A673 (cell line): ENCODE measurements at regions not wholly inside any gene's neighbourhood (a gene's known extent, or its start where the extent isn't known, plus 50 kb on each side); places are given as distances from the start of the nearest gene placed in this dataset.

Experiments used
- BruUV-seq: library from RNA; stranded (reverse); fragments of 400-500 nt; replicated peaks from 2 replicates; lab custom pipeline; 2021; lab: Mats Ljungman, UMichigan
- CTCF ChIA-PET: fragments of 300-600 bp; sonication (Branson Sonifier 250); formaldehyde crosslinking; loops from one replicate; lab custom pipeline; 2022; ENCODE audit warnings: antibody characterized with exemption; lab: Charles Lee
- POLR2A ChIA-PET: fragments of 300-600 bp; sonication (Branson Sonifier 250); formaldehyde crosslinking; loops from one replicate; lab custom pipeline; 2022; ENCODE audit warnings: antibody characterized with exemption; ENCODE audit not compliant: low non-redundant PET; lab: Charles Lee
- DNase-seq: peaks from one replicate; pipeline ENCODE4 v3.0.0-alpha.2; 2015; ENCODE audit warnings: low spot score
- H3K27ac ChIP-seq: fragments of 200-600 bp; sonication (generic); 2 replicates; pipeline ENCODE4 v1.5.1; 2016; ENCODE audit warnings: mixed run types, low read depth, mild to moderate bottlenecking, mixed read lengths, antibody characterized with exemption, low read length; ENCODE audit not compliant: poor library complexity, severe bottlenecking
- H3K27me3 ChIP-seq: fragments of 200-600 bp; sonication (generic); replicated peaks from 2 replicates; pipeline ENCODE4 v1.6.1; 2017; ENCODE audit warnings: mixed run types, low read depth, mild to moderate bottlenecking, mixed read lengths, antibody characterized with exemption, low read length; ENCODE audit not compliant: insufficient read depth, poor library complexity
- H3K36me3 ChIP-seq: fragments of 200-600 bp; sonication (generic); 2 replicates; pipeline ENCODE4 v1.6.1; 2016; ENCODE audit warnings: mixed run types, mild to moderate bottlenecking, mixed read lengths, antibody characterized with exemption, low read length; ENCODE audit not compliant: insufficient read depth, poor library complexity, severe bottlenecking
- H3K4me1 ChIP-seq: fragments of 200-600 bp; sonication (generic); 2 replicates; pipeline ENCODE4 v1.6.1; 2017; ENCODE audit warnings: mixed run types, mild to moderate bottlenecking, mixed read lengths, antibody characterized with exemption, low read length; ENCODE audit not compliant: insufficient read depth, poor library complexity, severe bottlenecking
- H3K4me3 ChIP-seq: fragments of 200-600 bp; sonication (generic); 2 replicates; pipeline ENCODE4 v1.5.1; 2016; ENCODE audit warnings: low read depth, mixed run types, mild to moderate bottlenecking, mixed read lengths, low read length; ENCODE audit not compliant: poor library complexity, severe bottlenecking
- H3K9me3 ChIP-seq: fragments of 200-600 bp; sonication (generic); 2 replicates; pipeline ENCODE4 v1.6.1; 2016; ENCODE audit warnings: mixed run types, low read depth, mild to moderate bottlenecking, mixed read lengths, antibody characterized with exemption, low read length; ENCODE audit not compliant: poor library complexity, severe bottlenecking
- EZH2 ChIP-seq: fragments of 200-600 bp; sonication (generic); IDR thresholded peaks from 2 replicates; pipeline ENCODE4 v1.6.1; 2017; ENCODE audit warnings: borderline replicate concordance, low read depth, mild to moderate bottlenecking, mixed read lengths, antibody characterized with exemption, low read length; ENCODE audit not compliant: poor library complexity, severe bottlenecking
- intact Hi-C: fragments of 100-400 bp; cut with micrococcal nuclease; formaldehyde crosslinking; loops from one replicate; pipeline ENCODE4 v1.10.0; 2022; ENCODE audit not compliant: unreplicated experiment
- TF ChIP-seq, protein P1 (sequence below): fragments of 300-800, 200-600 bp; sonication (generic); conservative IDR thresholded peaks from 2 replicates; pipeline ENCODE4 v1.5.1; 2017; ENCODE audit warnings: low read depth, mild to moderate bottlenecking, antibody characterized with exemption, low read length, moderate library complexity, mixed read lengths

DNA sequence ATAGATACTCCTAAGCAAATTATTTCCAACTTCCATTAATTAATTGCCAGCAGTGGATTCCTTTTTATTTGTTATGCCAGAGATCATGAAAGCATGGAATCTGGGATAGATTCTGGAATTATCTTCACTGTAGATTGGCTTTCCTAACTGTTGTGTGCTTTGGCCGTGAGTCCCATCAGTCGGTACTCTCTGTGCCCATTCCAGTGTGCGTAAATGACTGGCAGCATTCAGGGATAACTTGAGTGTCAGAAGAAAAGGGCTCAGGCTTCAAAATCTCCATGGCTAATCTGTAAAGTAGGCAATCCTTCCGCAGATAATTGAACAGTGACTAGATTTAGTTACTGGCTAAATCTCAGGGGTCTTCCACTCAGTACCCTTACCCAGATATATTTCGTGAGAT is 76.8 kb upstream of the TMEM164 start:
- TF ChIP-seq, protein P1, sequence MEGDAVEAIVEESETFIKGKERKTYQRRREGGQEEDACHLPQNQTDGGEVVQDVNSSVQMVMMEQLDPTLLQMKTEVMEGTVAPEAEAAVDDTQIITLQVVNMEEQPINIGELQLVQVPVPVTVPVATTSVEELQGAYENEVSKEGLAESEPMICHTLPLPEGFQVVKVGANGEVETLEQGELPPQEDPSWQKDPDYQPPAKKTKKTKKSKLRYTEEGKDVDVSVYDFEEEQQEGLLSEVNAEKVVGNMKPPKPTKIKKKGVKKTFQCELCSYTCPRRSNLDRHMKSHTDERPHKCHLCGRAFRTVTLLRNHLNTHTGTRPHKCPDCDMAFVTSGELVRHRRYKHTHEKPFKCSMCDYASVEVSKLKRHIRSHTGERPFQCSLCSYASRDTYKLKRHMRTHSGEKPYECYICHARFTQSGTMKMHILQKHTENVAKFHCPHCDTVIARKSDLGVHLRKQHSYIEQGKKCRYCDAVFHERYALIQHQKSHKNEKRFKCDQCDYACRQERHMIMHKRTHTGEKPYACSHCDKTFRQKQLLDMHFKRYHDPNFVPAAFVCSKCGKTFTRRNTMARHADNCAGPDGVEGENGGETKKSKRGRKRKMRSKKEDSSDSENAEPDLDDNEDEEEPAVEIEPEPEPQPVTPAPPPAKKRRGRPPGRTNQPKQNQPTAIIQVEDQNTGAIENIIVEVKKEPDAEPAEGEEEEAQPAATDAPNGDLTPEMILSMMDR = no peak
- TF ChIP-seq EZH2 = no peak
- POLR2A ChIA-PET = no interaction called here
- no peaks in the 10 kb centered on the region for H3K36me3 ChIP-seq
- H3K9me3 ChIP-seq = no peaks in the 10 kb centered on the region
- no TSS peak for BruUV-seq
- no peaks in the 10 kb centered on the region for H3K27me3 ChIP-seq
- CTCF ChIA-PET = no interaction called here
- H3K4me3 ChIP-seq = no peak overlapping the region
- H3K27ac ChIP-seq = no peak overlapping the region
- DNase-seq = no peak
- H3K4me1 ChIP-seq = no peaks in the 10 kb centered on the region
- intact Hi-C loops = no loop called here

DNA sequence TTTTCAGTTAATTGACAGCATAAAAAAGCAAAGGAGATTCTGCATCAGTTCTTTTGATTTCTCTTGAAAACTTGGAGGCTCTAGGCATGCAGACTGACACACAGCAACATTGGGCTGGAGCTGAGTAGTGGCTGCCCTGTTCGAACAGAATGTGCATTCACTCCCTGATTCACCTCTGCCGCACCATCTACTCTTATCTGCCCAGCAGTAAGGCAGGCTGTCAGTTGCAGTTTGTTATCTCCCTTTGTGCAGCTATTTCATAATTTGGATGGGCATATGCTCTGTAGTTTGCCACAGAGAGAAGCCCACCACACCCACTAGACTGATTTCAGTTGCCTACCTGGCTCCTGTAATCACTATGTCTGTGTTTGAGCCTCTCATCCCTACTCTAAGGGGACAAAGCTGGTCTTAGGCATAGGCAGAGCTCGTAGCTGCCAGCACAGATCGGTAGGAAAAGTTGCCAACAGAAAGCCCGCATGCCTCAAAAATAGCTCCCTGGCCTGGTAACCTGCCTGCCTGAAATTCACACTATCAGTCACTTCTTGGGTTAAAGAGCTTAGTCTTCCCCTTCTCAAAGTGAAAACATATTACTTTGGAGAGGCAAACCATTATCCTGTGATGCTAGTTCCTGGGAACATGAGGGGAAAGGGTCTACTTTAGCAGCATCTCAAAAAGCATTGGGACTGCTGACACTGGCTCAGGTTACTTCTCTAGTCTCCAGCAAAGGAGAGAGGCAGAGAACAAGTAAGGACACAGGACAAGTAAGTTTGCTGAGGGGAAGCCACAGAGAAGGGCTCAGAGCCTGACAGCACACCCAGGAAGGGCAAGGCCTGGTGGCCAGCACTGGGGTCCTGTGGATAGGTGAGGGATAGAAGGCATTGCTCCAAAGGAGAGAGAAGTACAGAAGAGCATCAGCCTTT is 75.9 kb upstream of the TMEM164 start:
- CTCF ChIA-PET = no interaction called here
- no peak for TF ChIP-seq EZH2
- TF ChIP-seq, protein P1 = no peak
- no TSS peak for BruUV-seq
- POLR2A ChIA-PET = no interaction called here
- no peak for DNase-seq
- Histone ChIP-seq H3K27ac (no peak overlapping the region), H3K36me3 (no peaks in the 10 kb centered on the region), H3K4me1 (no peaks in the 10 kb centered on the region), H3K4me3 (no peak overlapping the region), H3K27me3 (no peaks in the 10 kb centered on the region), H3K9me3 (no peaks in the 10 kb centered on the region)
- intact Hi-C loops = no loop called here

DNA sequence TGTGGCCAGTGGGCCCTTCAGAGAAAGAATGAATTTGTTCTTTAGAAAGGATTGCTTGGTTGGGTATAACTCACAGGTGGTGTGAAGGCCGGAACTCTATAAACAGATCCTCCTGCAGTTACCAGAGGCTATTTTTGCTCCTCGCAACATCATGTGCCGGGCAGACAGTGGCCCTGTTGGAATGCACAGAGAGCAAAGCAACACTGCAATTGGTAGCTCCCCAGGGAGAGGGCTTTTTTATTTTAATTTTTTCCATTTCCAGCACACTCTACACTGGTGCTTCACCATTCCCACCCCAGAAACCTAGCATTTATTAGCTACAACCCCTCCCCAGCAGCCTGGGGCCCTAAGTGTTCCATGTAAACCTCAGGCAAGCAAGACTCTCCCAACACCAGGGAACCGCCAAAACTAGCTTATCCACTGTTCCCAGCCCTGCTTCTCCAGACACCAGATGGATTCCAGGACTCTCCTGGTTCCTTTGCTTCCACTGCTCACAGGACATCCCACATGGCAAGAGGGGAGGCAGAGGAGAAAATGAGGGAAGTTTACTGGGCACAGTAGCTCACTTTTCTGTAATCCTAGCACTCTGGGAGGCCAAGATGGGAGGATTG is 75.1 kb upstream of the TMEM164 start:
- no peak overlapping the region for H3K4me3 ChIP-seq
- no peaks in the 10 kb centered on the region for H3K36me3 ChIP-seq
- BruUV-seq = no TSS peak
- no peak for DNase-seq
- no peaks in the 10 kb centered on the region for H3K4me1 ChIP-seq
- TF ChIP-seq, protein P1 = no peak
- no peak for TF ChIP-seq EZH2
- no peak overlapping the region for H3K27ac ChIP-seq
- intact Hi-C loops = no loop called here
- no peaks in the 10 kb centered on the region for H3K27me3 ChIP-seq
- no peaks in the 10 kb centered on the region for H3K9me3 ChIP-seq
- ChIA-PET CTCF (no interaction called here), POLR2A (interaction anchor here (0.6 kb wide), 1 partner anchor 156 kb away, joined by 11 read pairs; no protein-coding TSS in a partner anchor)
